ENCODE measurements at regions not wholly inside any gene's neighbourhood (a gene's known extent, or its start where the extent isn't known, plus 50 kb on each side); places are given as distances from the start of the nearest gene placed in this dataset.

DNA sequence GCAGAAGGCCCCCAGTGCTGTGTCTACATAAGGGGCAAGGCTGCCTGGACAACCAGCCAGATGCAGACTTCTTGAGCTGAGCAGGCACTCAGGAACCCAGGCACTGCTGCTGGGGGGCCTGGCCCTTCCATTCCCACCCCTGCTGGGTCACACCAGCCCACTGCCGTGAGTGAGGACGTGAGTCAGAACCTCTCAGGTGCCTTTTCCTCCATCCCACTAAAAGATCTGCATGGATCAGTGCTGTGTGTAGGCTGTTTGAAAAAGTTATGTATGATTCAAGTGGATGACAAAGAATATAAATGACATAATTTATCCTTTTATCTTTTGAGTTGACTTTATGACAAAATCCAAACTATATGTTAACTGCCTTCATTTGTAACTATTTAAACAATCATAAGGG lies 499.3 kb downstream of the INHBA start:
- DNase-seq = no peak
- TF ChIP-seq, protein P1, sequence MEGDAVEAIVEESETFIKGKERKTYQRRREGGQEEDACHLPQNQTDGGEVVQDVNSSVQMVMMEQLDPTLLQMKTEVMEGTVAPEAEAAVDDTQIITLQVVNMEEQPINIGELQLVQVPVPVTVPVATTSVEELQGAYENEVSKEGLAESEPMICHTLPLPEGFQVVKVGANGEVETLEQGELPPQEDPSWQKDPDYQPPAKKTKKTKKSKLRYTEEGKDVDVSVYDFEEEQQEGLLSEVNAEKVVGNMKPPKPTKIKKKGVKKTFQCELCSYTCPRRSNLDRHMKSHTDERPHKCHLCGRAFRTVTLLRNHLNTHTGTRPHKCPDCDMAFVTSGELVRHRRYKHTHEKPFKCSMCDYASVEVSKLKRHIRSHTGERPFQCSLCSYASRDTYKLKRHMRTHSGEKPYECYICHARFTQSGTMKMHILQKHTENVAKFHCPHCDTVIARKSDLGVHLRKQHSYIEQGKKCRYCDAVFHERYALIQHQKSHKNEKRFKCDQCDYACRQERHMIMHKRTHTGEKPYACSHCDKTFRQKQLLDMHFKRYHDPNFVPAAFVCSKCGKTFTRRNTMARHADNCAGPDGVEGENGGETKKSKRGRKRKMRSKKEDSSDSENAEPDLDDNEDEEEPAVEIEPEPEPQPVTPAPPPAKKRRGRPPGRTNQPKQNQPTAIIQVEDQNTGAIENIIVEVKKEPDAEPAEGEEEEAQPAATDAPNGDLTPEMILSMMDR (IDR thresholded peaks at IDR 0.05; ENCODE audit: low read depth, low read length) = no peak
- H3K4me3 ChIP-seq (ENCODE audit: low read depth, low read length) = no peak overlapping the region
- no peaks in the 10 kb centered on the region for H3K9me3 ChIP-seq
- H3K27me3 ChIP-seq = 0 out of 2 replicates have a peak, but pooled peaks cover 3% of the 10 kb centered on the region
- no peaks in the 10 kb centered on the region for H3K36me3 ChIP-seq
- no peaks in the 10 kb centered on the region for H3K4me1 ChIP-seq

- Histone ChIP-seq H3K4me3 (ENCODE audit: low read depth, low read length) (no peak overlapping the region), H3K4me1 (no peaks in the 10 kb centered on the region), H3K9me3 (no peaks in the 10 kb centered on the region), H3K27me3 (no peaks in the 10 kb centered on the region), H3K36me3 (no peaks in the 10 kb centered on the region)
- DNase-seq = no peak
- TF ChIP-seq, protein P1 (IDR thresholded peaks at IDR 0.05; ENCODE audit: low read depth, low read length) = no peak
These were observed 501.9 kb downstream of the INHBA start for GRCh38 chr7:41201021-41201420.

- Histone ChIP-seq H3K36me3 (no peaks in the 10 kb centered on the region), H3K9me3 (no peaks in the 10 kb centered on the region), H3K4me1 (no peaks in the 10 kb centered on the region), H3K4me3 (ENCODE audit: low read depth, low read length) (no peak overlapping the region), H3K27me3 (no peaks in the 10 kb centered on the region)
- TF ChIP-seq, protein P1 (IDR thresholded peaks at IDR 0.05; ENCODE audit: low read depth, low read length) = no peak
- DNase-seq = no peak
These were observed 503.8 kb downstream of the INHBA start for GRCh38 chr7:41199136-41199535.

DNA sequence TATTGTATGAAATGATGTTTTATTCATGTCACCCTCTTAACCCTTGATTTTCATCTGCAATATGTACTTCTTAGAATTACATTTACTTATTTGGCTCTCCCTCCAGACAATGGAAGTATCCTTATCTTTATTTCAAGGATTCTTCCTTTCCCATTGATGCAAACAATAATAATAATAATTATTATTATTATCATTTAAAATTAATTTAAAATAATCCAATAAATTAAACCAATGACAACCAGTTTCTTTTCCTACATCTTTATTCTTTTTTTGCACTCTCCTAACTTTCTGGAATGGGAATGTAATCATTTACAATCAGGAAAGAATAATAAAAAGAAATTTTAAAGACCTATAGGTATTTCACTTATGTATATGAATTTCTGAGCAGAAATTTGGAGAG lies 504.4 kb downstream of the INHBA start:
- Histone ChIP-seq H3K27me3 (no peaks in the 10 kb centered on the region), H3K36me3 (no peaks in the 10 kb centered on the region), H3K4me3 (ENCODE audit: low read depth, low read length) (no peak overlapping the region), H3K9me3 (no peaks in the 10 kb centered on the region), H3K4me1 (no peaks in the 10 kb centered on the region)
- TF ChIP-seq, protein P1 (IDR thresholded peaks at IDR 0.05; ENCODE audit: low read depth, low read length) = no peak
- no peak for DNase-seq

DNA sequence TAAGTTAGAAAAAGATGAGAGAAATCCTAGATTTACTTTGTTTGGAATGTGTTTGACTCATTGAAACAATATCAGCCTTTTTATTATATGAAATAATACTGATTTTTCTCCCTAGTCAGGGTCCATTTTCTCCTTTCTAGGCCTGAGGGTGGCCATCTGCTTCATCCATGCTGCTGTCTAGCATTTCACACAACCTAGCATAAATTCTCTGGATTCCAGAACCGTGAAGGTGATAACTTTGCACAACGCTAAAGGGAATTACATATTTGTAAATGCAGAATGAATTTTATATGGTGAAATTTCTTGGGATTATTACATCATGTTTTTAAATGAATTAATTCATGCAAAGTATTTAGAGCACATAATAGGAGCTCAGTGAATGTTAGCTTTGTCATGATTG lies 505.1 kb downstream of the INHBA start:
- H3K4me3 ChIP-seq (ENCODE audit: low read depth, low read length) = no peak overlapping the region
- TF ChIP-seq, protein P1 (IDR thresholded peaks at IDR 0.05; ENCODE audit: low read depth, low read length) = no peak
- no peaks in the 10 kb centered on the region for H3K4me1 ChIP-seq
- no peaks in the 10 kb centered on the region for H3K36me3 ChIP-seq
- H3K9me3 ChIP-seq = no peaks in the 10 kb centered on the region
- no peaks in the 10 kb centered on the region for H3K27me3 ChIP-seq
- no peak for DNase-seq

DNA sequence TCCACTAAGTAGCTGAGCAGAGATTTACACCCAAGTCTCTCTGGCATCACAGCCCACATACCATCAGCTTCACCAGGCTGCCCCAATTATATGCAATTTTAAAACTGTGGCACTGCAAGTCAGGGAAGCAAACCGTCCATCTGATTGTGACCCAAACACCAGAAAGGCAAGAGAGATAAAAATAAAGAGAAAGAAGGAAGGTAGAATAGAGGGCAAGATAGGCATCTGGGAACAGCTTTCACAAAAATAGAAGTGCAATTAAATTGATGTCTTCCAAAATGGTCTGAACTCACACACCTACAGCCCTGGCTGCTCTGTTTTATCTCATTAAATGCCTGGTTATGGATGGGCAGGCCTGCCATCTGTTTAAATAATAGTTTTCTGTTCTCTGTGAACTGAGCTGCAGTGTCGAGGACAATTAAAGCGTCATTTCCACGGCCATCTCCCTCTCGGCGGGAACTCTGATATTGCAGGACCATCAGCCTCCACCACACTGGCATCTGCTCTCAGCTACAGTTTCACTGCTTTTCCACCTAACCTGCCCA lies 509.1 kb downstream of the INHBA start:
- DNase-seq = no peak

More for the DNA sequence above, 509.1 kb downstream of the INHBA start:
- H3K9me3 ChIP-seq = no peaks in the 10 kb centered on the region
- TF ChIP-seq, protein P1 (IDR thresholded peaks at IDR 0.05; ENCODE audit: low read depth, low read length) = no peak
- no peaks in the 10 kb centered on the region for H3K4me1 ChIP-seq
- H3K36me3 ChIP-seq = no peaks in the 10 kb centered on the region
- H3K27me3 ChIP-seq = no peaks in the 10 kb centered on the region
- H3K4me3 ChIP-seq (ENCODE audit: low read depth, low read length) = no peak overlapping the region
